ENCODE measurements at regions not wholly inside any gene's neighbourhood (a gene's known extent, or its start where the extent isn't known, plus 50 kb on each side); places are given as distances from the start of the nearest gene placed in this dataset.

DNA sequence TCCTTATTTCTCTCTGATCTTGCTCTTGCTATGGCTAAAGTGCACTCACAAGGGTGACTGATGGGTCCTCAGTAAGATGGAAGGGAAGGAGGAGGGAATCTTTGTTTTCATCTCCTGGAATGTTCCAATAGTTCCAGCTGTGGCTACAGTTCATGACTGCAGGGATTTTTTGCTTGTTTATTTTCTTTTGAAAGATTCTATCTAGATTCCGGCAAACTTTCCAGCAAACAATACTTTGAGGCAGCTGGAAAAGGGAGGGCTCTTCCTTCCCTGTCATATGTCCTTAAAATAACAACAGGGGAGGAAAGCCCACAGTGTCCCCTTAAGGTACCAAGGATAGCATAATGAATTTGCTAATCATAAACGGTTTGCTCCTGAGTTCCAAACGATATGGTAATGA is 111.3 kb upstream of the SLC14A2 start:
- no peak for DNase-seq

DNA sequence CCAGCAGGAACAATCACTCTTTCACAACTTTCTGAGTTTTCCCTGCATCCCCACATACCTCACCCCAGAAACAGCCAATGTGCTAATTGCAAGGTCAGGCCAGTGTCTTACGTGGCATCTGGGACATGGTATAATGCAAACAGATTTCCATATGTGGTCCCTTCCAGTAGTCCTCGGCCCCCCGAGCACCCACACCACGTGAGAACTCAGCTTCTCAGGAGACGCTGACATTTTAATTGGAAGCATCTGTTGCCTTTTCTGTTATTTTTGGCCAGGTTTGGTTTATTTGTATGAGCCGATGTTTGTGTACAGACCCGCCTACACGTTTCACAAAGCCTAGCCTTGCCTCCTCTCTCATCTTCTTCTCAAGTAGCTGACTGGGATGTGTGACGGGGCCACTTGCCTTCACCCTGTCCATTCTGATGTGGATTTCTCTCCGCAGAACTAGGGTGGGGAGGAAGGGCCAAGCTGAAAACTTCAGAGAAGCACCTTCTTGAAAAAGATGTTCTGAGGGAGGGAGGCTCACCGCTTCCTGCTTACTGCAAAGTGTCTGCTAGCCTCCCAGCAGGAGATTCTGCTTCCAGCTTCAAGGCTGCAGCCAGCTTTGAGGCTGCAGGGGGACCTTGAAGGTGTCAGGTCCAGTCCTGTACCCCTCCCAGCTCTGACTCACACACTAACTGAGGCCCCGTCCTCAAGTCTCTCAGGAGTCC is 109.6 kb upstream of the SLC14A2 start:
- DNase-seq = no peak

DNA sequence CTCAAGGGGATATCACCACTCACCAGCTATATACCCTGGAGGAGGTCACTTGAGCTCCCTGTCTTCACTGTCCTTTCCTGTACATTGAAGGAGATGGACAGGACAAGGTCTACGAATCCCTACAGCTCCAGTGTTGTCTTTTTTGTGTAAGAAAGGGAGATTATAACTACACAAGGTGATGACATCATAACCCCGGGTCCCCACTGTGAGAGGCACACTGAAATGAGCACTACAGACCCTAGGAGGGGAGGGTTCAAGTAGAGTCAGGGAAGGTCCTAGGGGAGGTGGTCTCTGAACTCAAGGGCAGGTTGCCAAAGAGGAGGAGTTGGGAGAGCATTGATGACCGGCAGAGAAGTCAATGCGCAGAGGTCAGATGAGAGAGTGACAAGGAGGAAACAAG is 108.3 kb upstream of the SLC14A2 start:
- DNase-seq = no peak

DNA sequence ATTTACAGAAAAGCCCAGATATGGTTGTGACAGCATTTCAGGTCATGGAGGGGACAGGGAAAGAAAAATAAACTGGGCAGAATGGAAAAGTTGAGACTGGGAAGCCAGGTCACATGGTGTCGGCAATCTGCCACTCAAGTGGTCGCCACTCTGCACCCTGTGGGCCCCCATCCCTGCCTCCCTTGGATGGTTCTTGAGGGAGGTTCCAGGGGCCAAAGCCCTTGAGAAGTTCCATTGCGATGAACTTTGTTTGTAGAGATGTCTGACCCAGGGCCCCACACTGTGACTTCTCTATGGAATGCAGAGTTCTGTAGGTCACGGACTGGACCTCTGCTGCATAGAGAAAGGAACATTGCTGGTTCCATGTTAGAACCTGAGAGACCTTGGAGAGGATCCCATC is 105.7 kb upstream of the SLC14A2 start:
- DNase-seq = no peak

DNA sequence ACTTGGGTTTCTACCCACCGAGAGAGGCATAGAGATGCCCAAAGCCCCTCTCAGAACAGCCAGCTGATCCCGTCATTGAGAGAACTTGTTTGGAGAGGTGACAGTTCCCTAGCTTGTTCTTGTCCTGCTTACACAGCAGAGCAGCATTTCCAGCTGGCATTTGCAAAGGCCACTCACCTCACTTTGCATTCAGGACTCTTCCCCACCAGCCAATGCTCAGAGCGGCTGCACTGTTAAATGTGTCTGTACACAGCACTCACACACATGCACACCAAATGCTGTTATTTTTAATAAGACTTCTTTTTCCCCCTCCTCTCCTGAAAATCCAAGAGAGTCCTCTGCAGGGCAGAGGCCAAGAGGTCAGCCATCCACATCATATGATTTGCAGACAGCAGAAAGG is 104.6 kb upstream of the SLC14A2 start:
- no peak for DNase-seq

DNA sequence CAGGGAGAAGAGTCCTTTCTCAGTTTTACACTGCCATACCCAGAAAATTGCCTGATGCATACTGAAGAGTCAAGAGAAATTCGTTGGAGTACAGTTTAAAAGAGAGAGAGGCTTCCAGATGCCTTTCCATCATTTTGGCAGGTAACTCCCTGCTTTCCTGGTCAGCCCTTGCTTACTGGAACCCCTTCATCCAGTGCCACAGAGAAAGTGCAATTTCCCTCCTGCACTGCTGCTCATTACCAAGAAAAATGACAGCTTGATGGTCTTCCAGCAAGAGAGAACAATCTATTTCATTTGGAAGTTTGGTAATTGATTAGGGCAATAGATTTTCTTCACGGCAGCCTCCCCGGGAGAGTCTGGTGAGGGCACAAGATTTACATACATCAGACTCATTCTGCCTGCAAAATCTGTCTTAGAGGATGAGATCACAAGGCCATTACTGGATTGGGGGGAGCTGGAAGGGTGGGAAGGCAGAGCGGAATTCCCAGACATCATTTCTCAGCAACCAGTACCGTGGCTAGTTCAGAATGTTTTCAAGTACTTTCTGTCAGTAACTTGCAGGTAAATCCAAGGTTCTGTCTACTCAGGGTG is 102.8 kb upstream of the SLC14A2 start:
- no peak for DNase-seq

DNA sequence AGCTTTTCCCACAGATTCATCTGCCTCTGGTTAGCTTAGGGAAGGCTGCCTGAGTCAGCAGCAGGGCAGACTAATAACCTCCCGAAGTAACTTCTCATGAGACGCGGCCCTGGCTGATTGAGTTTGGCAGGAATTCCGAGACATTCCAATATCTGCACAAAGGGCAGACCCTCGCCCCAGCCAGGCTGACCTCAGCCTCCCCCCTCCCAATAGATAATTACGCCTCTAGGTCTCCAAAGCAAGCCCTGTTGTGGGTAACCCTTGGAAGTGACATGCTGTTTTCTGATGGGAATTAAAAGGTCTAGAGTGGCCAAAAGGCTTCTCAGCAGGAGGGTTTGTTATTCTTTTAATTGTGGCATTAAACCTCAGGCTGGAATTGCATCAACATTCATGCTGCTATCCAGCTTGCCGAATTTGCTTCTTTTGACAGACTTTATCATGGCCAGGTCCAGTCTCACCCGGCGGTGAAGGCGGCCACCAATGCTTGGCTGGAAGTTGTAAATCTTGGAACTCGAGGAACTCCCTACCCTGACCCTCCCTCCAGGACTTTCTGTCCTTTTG is 98.0 kb upstream of the SLC14A2 start:
- DNase-seq = no peak

DNA sequence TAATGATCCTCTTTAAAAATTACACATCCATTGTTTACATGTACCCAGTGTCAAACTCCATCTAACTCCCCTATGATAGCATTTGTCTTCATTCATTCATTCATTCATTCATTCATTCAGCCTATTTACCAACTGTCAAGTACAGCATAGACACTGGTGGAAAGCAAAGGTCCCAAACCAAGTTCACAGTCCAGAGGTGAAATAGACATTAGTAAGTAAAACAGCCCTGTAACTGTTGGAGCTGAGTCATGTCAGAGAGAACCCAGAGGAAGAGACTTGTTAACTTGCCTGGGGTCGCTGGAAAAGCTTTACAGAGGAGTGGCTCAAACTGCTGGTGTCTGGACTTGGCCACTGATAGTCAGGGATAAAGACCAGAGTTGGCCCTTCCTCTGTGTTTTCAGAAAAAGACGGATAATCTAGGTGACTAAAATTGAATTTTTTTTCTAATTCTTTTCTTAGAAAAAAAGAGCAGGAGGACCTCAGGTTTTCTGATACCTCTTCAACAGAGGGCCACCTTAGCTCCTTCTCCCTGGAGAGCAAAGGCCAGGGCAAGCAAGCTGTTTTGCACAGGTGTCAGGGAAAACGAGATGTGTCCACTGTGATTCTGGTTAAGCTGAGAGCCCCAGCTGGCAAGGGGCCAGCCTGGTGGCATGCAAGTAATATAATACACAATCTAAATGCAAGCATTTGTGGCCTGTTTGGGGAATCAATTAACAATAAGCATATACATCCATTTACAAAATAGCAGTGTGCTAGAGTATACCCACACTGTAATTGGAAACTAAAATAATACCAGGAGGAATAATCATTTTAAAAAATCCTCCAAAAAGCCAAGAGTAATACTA is 96.7 kb upstream of the SLC14A2 start:
- no peak for DNase-seq

DNA sequence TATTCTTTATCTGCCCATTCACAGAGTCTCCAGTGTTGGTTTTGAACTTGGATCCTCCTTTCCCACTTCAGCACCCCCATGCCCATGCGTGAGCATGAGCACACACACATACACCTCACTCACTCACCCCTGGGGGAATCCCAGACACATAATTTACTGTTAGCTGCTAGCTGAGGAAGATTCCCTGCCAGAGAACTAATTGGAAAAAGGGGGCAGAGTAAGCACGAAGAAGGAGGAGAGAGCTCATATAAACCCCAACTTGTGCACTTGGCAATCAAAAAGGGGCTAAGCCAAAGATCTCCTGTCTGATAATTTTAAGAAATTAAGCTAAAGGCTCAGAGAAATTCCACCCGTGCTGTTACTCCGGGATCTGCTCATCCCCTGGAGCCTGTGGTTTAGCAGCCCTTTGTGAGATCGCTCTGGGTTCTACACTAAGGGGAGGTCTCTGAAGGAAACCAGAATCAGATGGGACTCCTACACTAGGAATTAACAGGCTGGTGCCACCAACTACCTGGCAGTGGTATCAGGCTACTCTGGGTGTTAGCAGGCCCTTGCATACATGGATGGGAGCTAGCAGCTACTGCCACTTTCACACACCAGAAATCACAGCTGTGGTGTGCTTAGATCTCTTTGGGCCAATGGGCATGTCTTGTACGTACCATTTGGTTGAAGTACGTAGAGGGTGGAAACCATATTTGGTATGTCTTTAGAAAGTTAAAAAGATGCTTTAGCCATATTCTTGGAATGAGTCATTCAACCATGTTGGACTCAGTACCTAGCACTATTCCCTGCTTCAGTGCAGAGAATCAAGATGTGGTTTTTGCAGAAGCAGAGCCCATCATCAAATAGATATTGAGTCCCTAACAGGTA is 95.6 kb upstream of the SLC14A2 start:
- DNase-seq = peak; percentile 8

DNA sequence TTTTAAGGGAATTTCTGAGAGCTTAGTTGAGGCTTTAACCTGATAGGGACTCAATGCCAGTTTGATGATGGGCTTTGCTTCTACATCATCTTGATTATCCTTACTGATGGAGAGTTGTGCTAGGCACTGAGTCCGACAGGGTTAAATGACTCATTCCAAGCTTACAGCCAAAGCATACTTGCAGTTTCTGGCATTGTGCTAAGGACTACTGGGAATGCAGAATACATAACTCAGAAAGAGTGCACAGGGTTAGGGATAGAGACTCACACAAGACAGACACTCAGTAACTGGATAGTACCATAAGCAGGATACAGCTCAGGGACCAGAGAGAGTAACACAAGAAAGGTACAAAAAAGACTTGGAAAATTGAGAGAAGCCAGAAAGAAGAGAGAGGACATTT is 94.1 kb upstream of the SLC14A2 start:
- peak; percentile 72 for DNase-seq

DNA sequence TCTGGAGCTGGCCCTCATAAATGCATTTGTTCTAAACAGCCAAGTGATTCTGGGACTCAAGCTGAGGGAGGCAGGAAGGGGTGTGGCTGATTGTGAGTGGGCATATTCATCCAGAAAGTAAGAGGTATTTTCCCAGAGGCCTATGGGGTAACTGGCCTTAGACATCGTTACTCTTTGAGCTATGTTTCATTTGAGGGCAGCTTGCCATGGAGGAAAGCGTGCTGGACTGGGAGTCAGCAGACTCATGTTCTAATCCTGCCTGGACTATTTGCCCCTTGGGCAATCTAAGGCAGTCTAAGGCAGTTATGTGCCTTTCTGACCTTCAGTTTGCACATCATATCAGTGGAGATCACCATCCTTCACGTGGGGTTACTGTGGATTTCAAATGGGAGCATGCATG is 93.5 kb upstream of the SLC14A2 start:
- DNase-seq = peak; percentile 87

DNA sequence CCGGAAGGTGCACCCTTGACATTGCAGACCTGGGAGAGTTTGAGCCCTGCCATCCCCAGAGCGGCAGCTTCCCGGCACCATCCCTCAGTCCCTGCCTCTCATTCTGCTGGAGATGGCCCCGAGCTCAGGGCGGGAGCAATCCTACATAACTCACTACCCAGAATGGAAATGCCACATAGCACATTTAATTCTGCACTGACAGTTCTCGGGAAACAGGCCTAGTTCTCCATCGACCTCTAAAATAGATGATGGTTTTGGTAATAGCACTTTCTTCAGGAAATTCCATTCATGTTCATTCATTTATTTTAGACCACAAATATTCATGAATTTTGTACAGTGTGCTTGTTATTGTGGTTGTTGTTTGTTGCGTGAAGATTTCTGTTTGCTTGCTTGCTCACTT is 92.9 kb upstream of the SLC14A2 start:
- DNase-seq = peak; percentile 19

DNA sequence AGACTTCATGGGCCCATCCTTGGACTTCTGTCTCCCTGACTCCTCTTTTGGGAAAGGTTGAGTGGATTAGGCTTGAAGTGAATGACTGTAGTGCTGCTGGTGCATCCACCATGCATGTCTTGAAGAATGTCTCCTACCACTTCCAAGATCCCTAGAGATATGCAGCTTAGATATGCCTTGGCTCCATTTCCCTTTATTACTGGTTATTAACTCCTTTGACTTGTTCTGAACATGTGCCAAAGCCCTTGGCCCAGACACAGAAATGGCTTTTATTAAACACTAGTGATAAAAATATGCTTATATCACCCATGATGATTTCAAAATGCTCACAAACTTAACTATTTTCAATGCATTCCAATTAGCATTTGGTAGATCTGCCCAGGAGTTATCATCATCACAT is 90.0 kb upstream of the SLC14A2 start:
- no peak for DNase-seq

DNA sequence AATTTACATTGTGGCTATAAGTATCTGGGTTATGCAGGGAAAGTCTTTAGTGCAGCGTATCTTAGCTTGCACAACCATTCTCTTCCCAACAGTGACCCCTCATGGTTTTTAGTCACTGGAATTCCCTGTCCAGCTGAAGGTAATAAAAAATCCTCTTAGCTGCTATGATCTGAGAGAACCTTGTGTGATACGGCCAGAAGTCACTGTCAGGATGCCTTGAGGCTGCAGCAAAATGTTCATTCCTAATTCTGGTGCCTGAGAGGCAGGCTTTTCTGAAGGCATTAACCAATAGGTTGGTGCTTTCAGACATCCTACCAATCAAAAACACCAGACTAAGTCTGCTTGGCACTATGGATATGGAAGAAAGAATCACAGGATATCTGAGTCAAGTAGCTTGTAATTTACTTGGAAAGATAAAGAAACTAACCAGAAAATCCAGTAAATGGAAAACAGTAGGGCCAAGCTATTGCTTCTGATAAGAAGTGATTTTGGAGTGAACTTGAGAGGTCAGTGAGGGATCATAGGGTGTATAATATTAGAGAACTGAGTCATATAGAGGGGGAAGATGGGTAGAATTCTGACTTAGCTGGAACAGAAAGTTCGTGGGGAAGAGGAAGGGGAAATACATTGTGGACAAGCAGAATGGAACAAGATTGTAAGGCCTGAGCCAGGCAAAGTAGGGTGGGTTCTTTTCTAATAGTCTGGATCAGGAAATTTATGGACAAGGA is 89.0 kb upstream of the SLC14A2 start:
- DNase-seq = peak; percentile 59

DNA sequence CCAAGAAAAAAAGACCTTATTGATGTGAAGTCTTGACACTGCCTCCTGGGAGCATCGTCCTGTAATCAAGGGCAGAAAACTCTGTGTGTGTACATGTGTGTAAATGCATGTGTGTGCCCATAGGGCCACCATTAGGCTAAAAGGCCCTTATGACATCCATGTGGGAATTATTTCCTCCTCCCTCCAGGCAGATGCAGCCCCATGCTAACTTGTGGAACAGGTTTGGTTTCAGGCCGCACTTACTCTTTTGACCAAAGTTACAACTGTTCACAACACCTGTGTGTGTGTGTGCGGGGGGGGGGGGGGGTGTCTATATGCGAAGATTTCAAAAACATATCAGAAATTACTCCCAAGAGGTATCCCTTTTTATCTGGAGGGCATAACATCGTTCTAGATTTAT is 87.4 kb upstream of the SLC14A2 start:
- DNase-seq = no peak

DNA sequence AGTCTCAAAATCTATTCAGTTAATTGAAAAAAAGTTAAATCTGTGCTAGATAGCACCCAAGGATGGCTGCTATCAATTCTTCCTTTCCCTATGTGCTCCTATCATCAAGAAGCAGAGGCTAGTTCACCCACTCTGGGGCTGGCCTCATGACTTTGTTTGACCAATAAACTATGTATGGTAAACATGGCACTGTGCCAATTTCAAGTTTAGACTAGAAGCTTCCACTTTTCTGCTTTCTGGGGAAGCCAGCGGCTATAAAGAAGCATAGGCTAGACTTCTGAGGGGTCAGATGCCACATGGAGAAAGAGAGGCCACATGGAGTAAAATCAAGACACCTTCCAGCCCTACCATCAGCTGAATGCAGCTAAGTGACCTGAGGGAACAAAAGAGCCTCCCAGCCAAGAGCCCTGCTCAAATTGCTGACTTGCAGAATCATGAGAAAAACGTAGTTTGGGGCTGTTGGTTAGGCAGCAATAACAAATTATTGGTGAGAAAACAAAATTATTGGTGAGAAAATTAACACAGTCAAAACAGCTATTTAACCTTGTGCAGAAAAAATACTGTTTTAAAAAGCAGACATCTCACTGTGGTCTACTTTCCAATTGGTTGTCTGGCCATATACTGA is 86.5 kb upstream of the SLC14A2 start:
- no peak for DNase-seq

DNA sequence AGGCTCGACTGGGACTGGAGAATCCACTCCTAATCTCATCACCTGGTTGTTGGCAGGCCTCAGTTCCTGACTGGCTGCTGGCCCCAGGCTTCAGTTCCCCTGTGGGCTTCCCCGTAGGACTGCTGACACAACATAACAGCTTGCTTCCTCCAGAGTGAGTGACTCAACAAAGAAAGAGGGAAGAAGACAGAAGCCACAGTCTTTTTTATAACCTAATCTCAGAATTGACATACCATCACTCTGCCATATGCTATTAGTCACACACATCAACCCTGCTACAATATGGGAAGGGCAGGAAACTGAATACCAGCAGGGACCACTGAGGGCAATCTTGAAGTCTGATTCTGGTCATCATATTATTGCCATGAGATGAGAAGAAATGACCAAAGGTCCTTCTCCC is 76.8 kb upstream of the SLC14A2 start:
- DNase-seq = no peak

DNA sequence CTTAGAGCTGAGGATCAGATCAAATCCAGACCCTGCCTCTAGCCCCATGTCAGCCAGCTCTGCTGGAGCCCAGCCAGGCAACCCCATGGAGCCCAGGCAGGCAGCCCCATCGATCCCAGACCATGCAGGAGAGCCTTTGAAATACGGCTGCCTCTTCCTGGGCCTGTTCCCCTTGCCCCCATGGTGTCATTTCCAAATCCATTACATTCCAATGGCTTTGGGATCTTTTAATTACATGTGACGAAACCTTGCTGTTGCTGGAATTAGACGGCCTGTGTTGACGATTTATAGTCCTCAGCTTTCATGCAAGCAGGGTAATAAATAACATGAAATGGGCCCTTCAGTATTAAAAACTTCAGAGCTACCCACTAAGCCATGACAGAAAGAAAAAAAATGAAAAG is 75.8 kb upstream of the SLC14A2 start:
- no peak for DNase-seq

DNA sequence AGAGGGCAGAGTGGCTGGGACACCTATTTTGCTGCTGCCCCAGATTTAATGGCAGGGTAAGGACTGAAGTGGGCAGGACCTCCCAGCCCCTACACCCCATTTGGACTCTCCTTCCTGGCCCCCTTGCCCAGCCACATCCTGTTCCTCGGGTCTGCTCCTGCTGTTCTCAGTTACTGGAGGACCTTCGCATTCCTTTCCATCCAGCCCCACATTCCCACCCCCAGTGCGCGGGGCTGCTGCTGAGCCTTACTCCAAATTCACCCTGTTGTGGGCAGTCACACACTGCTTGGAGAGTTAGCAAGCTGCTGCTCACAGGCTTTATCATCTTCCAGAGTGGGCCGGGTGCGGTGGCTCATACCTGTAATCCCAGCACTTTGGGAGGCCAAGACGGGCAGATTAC is 75.2 kb upstream of the SLC14A2 start:
- no peak for DNase-seq

DNA sequence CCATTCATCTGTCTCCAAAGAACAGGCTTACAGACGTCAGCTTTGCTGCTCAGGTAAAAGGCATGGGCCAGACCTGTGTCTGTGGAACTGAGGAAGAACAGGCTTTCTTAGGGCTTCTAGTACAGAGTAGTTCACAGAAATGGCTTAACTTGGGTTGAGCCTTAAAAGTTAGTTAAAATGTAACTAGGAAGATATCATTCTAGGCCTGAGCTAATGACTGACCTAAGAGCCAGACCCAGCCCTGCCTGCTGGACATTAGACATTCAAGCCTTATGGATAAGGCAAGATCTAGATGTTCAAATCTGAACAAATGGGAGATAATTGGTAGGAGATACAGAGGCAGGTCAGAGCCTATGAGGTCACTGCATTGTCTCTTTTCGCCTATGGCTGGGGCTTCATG is 73.9 kb upstream of the SLC14A2 start:
- DNase-seq = no peak

DNA sequence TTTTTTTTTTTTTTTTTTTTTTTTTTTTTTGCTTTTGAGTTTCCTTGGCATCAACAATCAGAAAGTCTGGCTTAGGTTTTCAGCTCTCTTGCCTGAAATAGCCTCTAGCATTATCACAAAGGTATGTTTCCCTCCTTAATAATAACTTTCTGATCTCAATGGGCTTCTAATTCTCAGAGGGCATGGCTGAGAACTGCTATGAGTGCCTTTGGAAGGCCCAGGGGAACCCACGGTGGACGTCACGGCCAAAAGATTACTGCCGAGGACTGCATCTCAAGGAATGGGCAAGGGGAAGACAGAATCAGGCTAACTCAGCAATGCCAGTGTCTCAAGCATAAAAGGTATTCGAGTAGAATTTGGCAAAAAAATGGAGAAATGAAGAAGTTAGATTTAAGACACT is 73.2 kb upstream of the SLC14A2 start:
- no peak for DNase-seq

DNA sequence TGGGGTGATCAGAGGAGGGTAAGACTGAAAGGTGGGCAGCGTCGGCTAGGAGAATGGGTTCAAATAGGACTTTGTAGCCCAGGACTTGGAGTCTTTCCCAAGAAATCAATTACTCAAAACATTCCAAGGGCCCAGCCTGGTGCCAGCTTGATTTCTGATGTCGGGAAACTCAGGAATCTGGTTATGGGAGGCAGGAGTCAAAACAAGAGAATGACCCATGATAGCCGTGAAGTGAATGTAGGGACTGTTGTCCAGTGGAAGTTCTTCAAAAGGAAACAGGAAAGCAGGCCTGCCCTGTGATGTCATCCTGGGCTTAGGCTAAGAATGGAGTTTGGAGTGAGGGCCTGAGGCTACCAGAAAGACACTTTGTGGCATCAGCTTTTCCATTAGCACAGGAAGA is 67.4 kb upstream of the SLC14A2 start:
- DNase-seq = no peak

All from NCI-H226 (cell line).